NCI-H510A treated with DMSO at 0.1 percent for 48 hours (cell line): ENCODE measurements at regions not wholly inside any gene's neighbourhood (a gene's known extent, or its start where the extent isn't known, plus 50 kb on each side); places are given as distances from the start of the nearest gene placed in this dataset.
"Not testable (repeated sequence)": the region's sequence is repeated elsewhere in the genome, so short reads cannot be mapped to it uniquely, and the experiment has no call there.

Experiments used
- DNase-seq: peaks from one replicate; lab custom pipeline; 2025; lab: John Stamatoyannopoulos, UW

DNA sequence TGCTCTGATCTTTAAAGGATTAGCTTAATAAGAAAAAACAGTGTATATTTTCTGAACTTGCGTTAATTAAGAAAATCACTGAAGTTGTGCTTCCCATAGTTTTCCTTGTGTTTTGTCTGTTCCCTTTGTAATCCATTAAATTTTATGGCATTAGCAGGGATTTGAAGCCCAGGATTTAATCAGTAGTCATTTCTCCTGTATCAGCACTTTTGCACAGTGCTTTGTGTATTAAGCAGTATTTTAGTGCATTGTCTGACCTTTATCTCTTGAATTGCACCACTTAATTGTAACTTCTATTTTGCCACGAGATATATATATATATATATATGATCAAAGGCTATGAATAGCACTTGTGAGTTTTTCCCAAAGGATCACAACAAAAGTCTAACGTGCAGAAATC is 133.7 kb downstream of the S1PR1 start:
- no peak for DNase-seq

DNA sequence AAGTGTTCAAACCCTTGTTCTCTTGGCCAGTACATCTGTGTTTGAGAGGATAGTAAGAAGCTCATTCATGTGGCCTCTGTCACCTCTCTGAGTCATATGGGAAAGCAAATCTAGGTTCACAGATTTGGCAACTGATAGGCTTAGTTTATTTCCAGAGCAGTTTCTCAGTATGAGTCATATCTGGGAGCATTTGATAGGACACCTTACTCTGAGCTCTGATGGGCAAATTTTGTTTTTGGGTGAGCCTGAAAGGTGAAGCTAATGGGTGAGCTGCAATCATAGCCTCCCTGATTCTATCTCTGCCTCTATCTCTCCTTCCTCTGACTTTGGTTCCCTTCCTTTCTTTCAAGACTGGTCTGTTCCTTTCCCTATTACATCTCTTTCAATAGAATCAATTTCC is 134.4 kb downstream of the S1PR1 start:
- DNase-seq, result no peak

DNA sequence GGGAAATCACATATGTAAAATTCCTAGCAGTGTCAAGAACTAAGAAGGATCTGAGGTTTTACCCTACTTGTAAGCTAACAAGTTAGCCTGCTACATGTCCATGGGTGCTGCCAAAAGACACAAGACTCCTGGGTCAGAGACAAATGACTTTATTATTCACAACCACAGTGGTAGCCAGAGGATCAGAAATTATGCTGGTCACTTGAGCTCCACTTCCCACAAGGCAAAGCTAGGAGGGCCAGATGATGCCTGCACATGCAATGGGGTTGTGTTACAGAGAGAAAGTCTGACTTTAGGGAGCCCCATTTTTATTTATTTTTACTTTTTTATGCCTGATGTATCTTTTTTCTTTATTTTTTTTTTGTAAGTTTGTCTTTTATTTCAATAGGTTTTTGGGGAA is 136.8 kb downstream of the S1PR1 start:
- DNase-seq, result no peak

DNA sequence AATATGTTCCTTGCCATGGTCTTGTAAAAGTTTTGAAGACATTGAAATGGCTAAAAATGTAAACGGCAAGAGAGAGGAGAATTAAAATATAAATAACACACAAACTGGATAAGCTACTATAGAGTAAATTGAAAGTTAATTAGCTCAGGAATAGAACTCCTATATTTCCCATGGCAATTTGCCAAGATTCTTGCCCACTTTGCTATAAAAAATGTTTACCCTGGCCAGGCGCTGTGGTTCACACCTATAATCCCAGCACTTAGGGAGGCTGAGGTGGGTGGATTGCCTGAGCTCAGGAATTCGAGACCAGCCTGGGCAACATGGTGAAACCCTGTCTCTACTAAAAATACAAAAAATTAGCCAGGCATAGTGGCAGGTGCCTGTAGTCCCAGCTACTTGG is 138.6 kb downstream of the S1PR1 start:
- DNase-seq, result not testable (repeated sequence)

DNA sequence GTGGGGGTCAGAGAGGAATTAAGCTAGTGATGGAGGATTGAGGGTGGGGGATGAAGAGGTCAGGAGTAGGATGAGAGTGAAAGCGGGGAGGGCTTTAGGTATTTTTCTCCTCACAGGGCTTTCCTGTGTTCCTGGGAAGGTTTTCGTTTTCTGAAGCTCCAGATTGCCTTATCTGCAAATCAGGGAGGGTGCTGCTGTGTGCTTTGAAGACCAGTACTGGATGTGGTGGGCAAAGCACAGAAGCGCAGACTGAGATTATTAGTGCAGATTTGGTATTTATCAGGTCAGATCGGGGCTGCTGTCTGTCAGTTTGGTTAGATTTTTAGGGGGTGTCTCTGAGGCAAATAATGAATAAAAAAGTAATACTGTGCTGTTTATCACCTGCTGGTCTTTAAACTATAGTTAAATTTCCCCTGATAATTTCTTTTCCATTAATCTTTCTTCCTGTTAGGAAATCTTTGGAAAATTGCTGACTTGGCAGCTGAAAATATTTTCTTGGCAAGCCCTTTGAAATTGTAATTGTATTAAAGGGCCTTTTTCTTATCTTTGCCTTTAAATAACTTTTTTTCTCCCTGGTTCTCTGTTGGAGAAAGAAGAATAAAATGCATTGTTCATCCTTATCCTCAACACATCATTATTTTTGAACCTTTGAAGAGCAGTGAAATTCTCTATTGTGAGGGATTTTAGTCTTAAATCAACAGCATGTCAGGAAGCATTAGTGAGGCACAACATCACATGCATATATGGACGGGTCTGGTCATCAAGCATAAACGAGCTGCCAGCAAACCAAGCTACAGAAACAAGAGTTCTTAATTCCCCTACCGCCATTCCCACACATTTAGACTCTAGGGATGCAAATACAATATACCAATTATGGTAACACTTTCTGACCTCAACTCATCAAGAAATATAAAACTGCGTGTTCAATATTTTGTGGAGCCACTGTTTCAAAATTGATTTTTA is 139.6 kb downstream of the S1PR1 start:
- no peak for DNase-seq

DNA sequence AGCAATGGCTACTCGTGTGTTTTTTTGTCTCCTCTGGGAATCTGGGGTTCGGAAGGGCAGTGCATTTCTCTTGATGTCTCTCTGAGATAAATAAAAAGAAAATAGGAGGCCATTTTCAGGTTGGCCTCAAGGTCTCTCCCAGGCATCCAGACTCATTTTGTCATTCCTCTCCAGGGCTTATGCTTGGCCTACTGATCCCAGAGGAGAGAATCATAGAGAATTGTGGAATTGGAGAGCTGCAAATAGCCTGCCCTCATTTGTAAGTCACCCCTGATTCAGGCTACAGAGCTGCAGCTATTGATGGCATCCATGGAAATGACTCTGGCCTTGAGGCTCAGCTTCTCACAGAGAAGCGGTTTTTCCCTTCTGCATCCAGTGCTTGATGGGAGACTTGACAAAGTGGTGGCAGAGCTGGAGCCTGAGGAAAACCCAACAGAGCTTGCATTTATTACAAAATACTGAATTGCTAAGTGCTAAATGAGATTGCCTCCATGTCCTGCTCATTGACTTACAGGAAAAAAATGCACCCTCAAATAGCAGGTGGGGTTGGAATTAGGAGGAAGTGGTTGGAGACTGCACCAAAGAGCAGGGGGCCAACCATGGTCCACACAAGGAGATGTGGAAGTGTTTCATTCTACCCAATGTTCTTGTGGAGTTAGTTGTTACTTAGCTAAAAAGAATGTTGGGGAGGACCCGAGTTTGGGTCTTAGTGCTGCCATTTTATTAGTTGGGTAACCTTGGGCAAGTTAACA is 140.4 kb downstream of the S1PR1 start:
- no peak for DNase-seq

DNA sequence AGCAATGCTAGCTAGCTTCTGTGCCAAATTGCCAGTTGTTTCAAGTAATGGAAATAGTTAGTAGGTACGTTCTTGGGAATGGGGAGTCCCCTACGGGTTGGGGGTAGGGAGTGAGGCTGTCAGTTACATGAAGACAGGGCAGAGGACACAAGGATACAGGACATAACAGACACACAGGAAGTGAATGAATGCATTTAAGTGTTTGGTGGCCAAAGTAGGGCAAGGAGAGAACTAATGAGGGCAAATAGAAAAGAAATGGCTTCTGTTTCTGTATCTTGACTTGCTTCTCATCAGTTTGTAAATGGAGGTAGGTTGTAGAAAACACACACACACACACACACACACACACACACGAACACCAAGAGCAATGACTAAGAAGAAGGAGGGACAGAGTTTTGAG is 142.2 kb downstream of the S1PR1 start:
- DNase-seq, result no peak

DNA sequence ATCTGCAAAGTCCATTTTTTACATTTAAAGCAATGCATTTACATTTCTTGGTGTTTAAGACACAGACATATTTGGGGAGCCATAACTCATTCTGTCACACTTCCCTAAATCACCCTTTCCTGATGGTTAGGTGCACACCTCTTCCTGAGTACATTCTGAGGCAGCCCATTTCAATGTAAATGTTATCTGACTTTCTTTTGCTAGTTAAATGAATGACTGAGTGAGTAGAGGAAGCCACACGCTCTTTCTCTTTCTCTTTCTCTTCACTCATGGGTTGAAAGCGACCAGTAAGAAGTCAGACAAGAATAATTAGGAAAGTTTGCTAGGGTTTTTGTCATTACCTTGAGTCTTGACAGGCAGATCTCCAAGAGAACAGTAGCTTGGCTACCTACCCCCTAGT is 143.1 kb downstream of the S1PR1 start:
- no peak for DNase-seq

DNA sequence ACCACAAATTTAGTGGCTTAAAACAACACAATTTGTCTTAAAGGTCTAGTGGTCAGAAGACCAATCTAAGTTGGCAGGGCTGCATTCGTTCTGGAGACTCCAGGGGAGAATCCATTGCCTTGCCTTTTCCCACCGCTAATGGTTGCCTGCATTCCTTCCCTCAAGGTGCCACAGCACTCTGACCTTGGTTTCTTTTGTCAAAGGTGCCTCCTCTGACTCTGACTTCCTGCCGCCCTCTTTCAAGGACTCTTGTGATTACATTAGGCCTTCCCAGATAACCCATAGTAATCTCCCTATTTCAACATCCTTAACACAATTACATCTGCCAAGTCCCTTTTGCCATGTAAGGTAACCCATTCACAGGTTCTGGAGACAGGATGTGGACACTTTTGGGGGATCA is 145.3 kb downstream of the S1PR1 start:
- DNase-seq, result no peak

DNA sequence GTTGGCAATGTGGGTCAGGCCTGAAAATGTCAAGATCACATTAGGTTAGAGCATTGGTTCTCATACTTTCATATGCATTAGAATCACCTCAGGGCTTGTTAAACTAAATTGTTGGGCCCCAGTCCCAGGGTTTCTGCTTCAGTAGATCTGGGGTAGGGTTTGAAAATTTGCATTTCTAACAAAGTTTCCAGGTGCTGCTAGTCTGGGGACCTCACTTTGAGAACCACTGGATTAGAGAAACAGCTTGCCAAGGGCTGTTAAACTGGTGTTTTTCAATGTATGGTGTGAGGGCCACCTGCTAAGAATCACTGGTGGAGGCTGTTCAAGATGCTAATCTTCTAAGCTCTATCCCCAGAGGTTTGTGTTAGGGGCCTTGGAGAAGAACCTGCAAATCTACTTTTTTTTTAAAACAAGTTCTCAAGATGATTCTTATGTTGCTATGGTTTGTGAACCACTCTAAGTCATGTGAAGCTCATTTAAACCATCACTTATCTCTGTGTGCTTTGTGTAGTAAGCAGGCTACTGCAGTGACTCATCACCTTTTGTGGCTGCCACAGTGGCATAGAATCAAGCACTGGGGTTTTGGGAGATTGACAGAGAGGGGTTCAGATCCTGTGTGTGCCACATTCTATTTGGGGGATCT is 152.2 kb downstream of the S1PR1 start:
- no peak for DNase-seq

DNA sequence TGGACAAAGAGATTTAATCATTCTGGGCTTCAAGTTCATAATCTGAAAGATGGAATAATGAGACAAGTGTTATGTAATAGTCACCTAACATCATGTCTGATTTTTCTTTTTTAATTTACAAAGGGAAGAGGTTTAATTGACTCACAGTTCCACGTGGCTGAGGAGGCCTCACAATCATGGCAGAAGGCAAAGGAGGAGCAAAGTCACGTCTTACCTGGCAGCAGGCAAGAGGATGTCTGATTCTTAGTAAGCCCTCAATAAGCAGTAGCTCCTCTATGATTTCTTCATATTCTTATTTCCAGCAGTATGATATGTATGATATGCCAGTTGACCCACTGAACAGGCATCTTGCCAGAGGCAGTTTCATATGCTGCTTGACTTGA is 152.7 kb downstream of the S1PR1 start:
- DNase-seq, result no peak

DNA sequence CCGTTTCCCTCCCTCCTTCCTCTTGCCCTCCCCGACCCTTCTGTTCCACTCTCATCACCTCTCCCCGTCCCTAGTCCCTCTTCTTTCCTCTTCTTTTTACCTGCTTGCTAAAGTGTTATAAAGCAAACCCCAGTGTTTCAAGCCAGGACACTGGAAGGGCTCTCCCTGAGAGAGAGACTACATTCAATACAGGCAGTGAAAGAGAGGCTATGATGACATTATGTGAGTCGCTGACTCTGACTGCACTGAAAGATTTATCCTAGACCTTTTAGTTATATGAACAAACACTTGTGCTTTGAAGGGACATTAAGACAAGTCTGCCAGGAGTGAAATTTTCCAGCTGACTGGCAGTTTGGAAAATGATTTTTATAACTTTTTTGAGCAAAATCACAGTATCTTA is 155.7 kb downstream of the S1PR1 start:
- no peak for DNase-seq

DNA sequence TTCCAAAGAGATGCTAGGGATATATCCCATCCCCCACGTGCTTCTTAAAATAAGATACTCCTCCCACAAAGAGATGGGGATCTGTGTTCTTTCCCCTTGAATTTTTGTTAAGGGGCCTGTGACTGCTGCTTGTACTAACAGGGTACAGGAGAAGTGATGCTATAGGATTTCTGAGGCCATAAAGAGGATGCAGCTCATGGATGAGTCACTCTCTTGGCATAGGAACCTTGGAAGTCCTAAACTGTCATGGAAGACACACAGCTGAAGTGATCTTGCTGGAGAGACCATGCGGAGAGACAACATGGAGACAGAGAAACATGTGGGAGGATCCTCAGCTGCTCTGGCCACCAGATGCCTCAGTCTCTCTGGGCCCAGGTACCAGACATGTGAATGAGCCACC is 157.2 kb downstream of the S1PR1 start:
- DNase-seq, result no peak

DNA sequence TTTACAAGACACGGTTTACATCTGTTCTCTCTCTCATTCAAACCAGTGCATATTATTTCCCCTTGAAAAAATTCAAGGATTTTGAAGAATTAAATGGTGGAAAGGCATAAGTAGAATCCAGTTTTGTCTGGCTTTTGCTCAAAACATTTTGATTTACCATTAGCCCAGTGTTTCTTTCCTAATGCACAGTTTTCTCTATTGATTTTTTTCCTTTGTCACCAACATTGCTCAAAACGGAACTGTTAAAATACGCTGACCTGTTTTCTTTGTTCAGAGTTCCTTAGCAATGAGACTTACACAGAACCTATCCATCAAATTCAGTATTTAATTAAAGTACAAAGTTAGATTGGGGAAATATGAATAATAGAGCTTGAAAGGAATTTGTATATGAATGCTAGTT is 162.4 kb downstream of the S1PR1 start:
- DNase-seq, result no peak

DNA sequence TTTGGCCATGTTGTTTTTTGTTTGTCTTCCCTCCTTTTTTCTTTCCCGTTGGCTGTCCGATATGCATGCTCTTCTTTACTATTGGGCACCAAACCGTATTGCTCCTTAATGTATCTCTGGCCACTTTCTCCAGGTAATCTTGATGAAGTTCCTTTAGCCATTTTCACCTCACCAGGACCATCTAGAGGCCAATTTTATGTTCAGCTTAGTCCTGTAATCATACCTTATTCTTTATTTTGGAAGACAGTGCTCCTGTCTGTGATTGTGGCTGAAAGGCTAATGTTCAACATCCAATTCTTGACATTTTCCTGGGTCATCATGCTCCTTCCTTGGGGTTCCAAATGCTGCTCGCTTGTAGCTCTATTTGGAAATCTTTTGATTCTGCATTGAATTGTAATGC is 169.5 kb downstream of the S1PR1 start:
- DNase-seq, result no peak

DNA sequence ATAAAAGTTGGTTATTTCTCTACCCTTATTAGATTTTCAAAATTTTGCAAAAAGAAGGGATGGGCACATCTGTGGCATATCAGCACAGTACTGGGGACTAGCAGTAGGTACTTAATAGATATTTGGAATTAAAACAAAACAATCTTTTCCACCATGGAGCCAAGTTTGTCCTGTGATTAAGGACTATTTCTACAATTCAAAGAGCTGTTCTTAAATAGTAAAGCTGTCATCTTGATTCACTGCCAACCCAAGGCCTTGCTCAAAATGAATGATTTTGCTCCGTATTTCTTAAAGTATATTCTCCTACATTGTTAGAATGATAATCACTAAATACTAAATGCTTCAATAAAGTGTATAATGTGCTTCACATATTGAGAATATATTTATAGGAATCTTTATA is 169.9 kb downstream of the S1PR1 start:
- no peak for DNase-seq

DNA sequence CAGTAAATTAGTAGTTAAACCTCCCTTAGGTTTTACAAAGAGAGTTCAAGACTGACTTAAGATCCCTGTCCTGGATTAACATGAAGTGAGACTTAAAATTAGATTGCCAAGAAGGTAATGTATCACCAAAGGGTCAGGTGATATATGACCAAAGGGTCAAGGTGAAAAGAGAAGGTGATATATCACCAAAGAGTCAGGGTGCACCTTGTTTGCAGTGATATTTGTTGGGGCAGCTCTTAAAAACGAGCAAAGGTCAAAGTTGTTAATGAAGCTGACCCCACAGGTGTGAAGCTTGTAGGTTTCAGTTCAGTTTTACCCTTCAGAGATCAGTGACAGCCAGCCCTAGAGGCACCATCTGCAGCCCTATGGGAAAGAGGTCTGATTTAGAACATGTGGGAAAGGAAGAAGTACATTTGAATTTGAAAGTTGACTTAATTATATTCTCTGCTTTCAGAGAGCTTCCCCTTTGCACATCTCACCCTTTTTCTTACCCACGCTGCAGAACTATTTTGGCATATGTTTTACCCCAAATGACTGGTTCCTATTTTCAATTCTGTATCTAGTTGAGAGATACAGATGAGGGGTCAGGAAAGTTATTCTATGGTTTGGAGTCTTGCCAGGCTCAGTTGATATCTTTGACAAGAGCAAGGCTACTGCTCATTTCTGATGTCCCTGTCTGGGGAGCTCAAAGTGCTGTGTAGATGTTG is 170.8 kb downstream of the S1PR1 start:
- no peak for DNase-seq

DNA sequence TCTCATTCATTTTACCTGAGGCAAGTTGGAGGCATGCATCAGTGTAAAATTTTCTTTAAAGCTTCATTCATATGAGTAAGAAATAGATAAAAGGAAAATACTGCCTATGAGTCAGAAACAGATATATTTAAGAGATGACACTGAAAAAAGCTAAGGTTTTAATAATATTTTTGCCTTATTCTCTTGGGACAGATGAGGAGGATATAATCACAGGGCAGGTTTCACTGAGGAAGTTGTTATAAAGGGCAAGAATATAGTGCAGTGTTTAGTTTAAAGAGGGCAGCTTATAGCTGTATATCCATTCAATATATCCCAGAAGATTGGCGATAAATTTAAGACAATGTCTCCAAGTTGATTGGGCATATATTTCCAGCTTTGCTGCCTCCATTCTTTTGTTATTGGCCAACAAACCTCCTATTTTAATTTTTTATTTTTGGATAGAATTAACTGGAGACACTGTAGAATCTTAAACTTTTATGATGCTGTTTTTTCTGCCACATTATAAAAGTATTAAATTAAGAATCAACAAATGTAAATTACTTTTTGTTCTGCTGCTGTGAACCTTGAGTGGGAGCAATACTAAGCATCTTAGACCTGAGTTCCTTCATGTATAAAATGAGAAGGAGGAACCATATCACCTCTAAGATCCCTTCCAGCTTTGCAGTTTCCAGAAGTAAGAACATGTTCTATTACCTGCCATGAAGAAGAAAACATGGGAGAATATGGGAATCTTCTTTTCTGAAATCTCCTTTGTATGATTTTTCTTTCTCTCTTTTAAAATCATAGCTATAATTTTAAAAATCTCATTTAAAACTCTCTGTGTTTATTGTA is 171.6 kb downstream of the S1PR1 start:
- no peak for DNase-seq

DNA sequence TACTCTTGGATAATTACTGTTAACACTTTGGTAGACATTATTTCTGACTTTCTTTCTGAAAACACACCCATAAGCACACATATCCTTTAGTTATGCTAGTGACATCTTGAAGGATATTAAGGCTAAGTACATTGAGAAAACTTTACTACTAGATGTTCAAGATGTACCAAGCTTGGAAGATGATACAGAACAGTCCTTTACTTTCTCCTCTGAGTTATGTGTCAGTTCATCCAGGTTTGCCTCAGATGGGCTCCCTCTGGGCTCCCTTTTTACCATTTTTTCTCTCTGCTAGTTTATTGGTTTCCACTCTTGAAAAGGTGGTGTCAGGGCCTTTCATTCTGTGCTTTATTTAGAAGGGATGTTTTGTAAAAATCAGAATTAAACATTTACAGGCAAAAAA is 172.3 kb downstream of the S1PR1 start:
- no peak for DNase-seq

DNA sequence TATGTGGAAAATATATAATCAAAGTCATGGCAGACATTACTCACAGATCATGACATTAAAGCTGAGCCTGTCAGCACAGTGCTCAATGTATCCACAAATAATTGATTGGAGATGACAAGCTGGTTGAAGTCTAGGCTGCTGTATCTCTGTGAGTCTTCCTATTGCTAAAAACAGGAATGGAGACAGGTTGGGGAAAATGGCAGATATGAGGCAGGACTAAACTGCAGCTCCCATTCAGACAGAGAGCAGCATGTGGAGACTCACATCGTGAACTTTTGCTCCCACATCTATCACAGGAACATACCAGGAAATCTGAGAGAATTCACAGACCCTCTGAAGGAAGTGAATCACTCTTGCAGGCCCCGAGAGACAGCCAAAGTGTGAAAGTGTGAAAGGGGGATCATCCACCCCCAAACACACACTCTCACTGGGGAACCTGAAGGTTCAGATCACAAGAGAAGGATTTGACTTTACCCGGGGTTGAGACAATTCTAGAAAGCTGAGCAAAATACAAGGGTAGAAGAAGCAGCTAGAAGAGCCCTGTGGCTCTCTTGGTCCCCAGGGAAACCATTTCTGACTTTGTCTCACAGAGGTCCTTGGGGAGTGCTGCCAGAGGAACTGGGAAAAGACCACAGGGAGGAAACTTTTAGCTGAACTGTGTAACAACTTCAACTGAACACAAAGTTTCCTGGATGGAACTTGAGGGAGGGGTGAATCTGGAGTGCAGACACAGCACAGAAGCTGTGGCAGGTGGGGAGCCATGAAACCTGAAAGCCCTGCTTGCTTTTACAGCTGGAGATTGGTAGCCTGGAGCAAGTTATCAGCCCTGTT is 173.4 kb downstream of the S1PR1 start:
- DNase-seq, result no peak
